ENCODE measurements at regions not wholly inside any gene's neighbourhood (a gene's known extent, or its start where the extent isn't known, plus 50 kb on each side); places are given as distances from the start of the nearest gene placed in this dataset.

DNA sequence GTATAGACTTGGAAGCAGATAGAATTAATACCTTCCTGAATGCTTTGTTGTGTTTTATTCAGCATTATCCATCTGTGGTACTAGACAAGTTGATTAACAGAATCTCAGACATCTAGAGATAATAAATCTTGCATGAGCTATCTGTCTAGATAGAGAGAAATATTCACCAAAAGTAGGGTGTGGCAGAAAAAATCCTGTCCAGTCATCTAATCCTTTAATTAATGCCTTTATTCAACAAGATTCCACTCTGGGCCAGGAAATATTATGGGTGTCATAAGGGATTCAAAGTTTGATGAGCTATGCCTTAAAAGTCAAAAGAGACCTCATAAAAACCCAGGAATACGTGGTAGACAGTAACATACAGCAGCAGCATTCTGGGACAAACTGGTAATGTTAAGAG, 601.2 kb downstream of the LMO4 start:
- Mint-ChIP-seq H3K27ac (no peak overlapping the region), H3K36me3 (peaks cover 0 to 8% (median 0%) of the 10 kb centered on the region in 5 donors), H3K4me1 (no peaks in the 10 kb centered on the region), H3K27me3 (peaks cover 0 to 7% (median 0%) of the 10 kb centered on the region in 5 donors), H3K9me3 (peaks cover 0 to 15% (median 8%) of the 10 kb centered on the region in 11 donors), H3K4me3 (no peak overlapping the region)
- no peaks in the 10 kb centered on the region for H3K4me1 ChIP-seq (ENCODE audit: control insufficient read depth in 2 of 2, insufficient read depth in 2 of 2, low read length in 2 of 2)
- no peak overlapping the region for H3K4me3 ChIP-seq (ENCODE audit: low read length)
- CTCF ChIA-PET, result no interaction called here
- intact Hi-C loops (cut with micrococcal nuclease), result no loop called here
- POLR2A ChIA-PET, result no interaction called here
- no peaks in the 10 kb centered on the region for H3K27me3 ChIP-seq (ENCODE audit: control insufficient read depth in 2 of 2, insufficient read depth in 2 of 2, low read length in 2 of 2)
- H3K36me3 ChIP-seq (ENCODE audit: control insufficient read depth in 2 of 3, insufficient read depth in 3 of 3, low read length in 3 of 3), result no peaks in the 10 kb centered on the region
- H3K27ac ChIP-seq (ENCODE audit: low read depth, low read length), result no peak overlapping the region
- ATAC-seq, result no peak
- DNase-seq, result no peak
- H3K9me3 ChIP-seq (ENCODE audit: control insufficient read depth in 2 of 3, low read length in 3 of 3), result no peaks in the 10 kb centered on the region

DNA sequence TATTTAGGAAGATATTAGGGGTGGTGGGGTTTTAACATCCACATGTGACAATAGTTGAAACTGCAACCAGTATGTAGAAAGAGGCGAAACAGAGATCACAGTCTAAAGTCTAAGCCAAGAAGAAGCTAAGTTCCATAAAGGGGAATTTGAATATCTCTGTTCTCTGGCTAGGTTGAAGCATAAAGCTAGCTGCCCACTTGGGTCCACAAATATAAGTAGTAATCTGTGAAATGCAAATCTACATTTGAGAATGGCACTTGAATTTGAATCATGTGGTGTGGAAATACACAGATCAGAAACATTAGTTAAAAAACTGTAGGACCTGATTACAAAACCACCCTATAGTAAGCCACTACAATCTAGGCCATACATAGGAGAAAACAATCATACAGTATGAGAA, 602.1 kb downstream of the LMO4 start:
- no peaks in the 10 kb centered on the region for H3K4me1 Mint-ChIP-seq
- intact Hi-C loops (cut with micrococcal nuclease), result no loop called here
- H3K9me3 Mint-ChIP-seq, result peaks cover 0 to 15% (median 8%) of the 10 kb centered on the region in 11 donors
- Histone ChIP-seq H3K27ac (ENCODE audit: low read depth, low read length) (no peak overlapping the region), H3K9me3 (ENCODE audit: control insufficient read depth in 2 of 3, low read length in 3 of 3) (no peaks in the 10 kb centered on the region), H3K36me3 (ENCODE audit: control insufficient read depth in 2 of 3, insufficient read depth in 3 of 3, low read length in 3 of 3) (no peaks in the 10 kb centered on the region), H3K27me3 (ENCODE audit: control insufficient read depth in 2 of 2, insufficient read depth in 2 of 2, low read length in 2 of 2) (no peaks in the 10 kb centered on the region), H3K4me3 (ENCODE audit: low read length) (no peak overlapping the region), H3K4me1 (ENCODE audit: control insufficient read depth in 2 of 2, insufficient read depth in 2 of 2, low read length in 2 of 2) (no peaks in the 10 kb centered on the region)
- no peak for DNase-seq
- ATAC-seq, result no peak
- H3K27me3 Mint-ChIP-seq, result peaks cover 0 to 7% (median 6%) of the 10 kb centered on the region in 5 donors
- ChIA-PET CTCF (no interaction called here), POLR2A (no interaction called here)
- no peak overlapping the region for H3K4me3 Mint-ChIP-seq
- peaks cover 0 to 8% (median 0%) of the 10 kb centered on the region in 5 donors for H3K36me3 Mint-ChIP-seq
- H3K27ac Mint-ChIP-seq, result no peak overlapping the region

DNA sequence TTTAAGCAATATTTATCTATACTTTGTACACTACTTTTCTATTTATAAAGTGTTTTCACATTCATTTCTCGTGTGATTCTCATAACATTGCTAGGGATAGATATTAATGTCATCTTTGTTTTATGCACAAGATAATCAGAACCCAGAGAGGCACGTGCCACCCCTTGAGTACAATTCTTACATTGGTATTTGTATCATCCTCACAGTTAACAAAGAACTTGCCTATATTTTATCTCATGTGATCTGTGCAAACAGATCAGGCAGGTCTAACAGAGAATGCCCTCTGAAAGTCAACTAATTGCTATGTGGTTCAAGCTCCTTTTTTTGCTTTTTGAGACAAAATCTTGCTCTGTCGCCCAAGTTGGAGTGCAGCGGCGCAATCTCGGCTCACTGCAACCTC, 604.5 kb downstream of the LMO4 start:
- H3K4me1 ChIP-seq (ENCODE audit: control insufficient read depth in 2 of 2, insufficient read depth in 2 of 2, low read length in 2 of 2), result no peaks in the 10 kb centered on the region
- CTCF ChIA-PET, result no interaction called here

DNA sequence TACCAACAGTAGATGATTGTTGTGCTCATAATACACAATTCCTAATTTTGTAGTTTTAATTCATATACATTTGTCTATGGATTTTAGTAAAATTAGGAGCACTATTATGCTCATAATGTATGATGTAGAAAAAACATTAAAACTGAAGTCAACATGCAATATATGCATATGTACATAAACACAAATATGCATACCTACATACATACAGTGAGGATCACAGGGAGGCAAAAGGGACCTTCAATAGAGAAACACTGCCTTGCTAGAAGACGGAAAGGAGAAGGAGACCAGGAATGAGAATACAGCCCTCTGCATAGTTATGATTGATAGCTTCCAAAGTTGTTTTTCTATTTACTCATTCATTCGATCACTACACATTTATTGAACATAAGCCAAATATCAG, 606.5 kb downstream of the LMO4 start:
- intact Hi-C loops (cut with micrococcal nuclease), result no loop called here
- H3K9me3 ChIP-seq (ENCODE audit: control insufficient read depth in 2 of 3, low read length in 3 of 3), result no peaks in the 10 kb centered on the region
- H3K9me3 Mint-ChIP-seq, result peaks cover 0 to 13% (median 7%) of the 10 kb centered on the region in 11 donors
- no peaks in the 10 kb centered on the region for H3K27me3 ChIP-seq (ENCODE audit: control insufficient read depth in 2 of 2, insufficient read depth in 2 of 2, low read length in 2 of 2)
- no peaks in the 10 kb centered on the region for H3K36me3 ChIP-seq (ENCODE audit: control insufficient read depth in 2 of 3, insufficient read depth in 3 of 3, low read length in 3 of 3)
- H3K27me3 Mint-ChIP-seq, result peaks cover 0 to 7% (median 6%) of the 10 kb centered on the region in 5 donors
- no peak overlapping the region for H3K27ac ChIP-seq (ENCODE audit: low read depth, low read length)
- POLR2A ChIA-PET, result no interaction called here
- CTCF ChIA-PET, result no interaction called here
- DNase-seq, result no peak
- H3K4me3 Mint-ChIP-seq, result no peak overlapping the region
- ATAC-seq, result no peak
- H3K4me3 ChIP-seq (ENCODE audit: low read length), result no peak overlapping the region
- H3K27ac Mint-ChIP-seq, result no peak overlapping the region
- H3K4me1 ChIP-seq (ENCODE audit: control insufficient read depth in 2 of 2, insufficient read depth in 2 of 2, low read length in 2 of 2), result no peaks in the 10 kb centered on the region
- H3K4me1 Mint-ChIP-seq, result no peaks in the 10 kb centered on the region
- H3K36me3 Mint-ChIP-seq, result peaks cover 0 to 8% (median 0%) of the 10 kb centered on the region in 5 donors

More for the DNA sequence above, 604.5 kb downstream of the LMO4 start:
- H3K4me3 Mint-ChIP-seq, result no peak overlapping the region
- H3K27me3 Mint-ChIP-seq, result peaks cover 0 to 7% (median 6%) of the 10 kb centered on the region in 5 donors
- intact Hi-C loops (cut with micrococcal nuclease), result no loop called here
- Histone ChIP-seq H3K4me3 (ENCODE audit: low read length) (no peak overlapping the region), H3K27ac (ENCODE audit: low read depth, low read length) (no peak overlapping the region), H3K27me3 (ENCODE audit: control insufficient read depth in 2 of 2, insufficient read depth in 2 of 2, low read length in 2 of 2) (no peaks in the 10 kb centered on the region), H3K36me3 (ENCODE audit: control insufficient read depth in 2 of 3, insufficient read depth in 3 of 3, low read length in 3 of 3) (no peaks in the 10 kb centered on the region), H3K9me3 (ENCODE audit: control insufficient read depth in 2 of 3, low read length in 3 of 3) (no peaks in the 10 kb centered on the region)
- H3K36me3 Mint-ChIP-seq, result peaks cover 0 to 8% (median 0%) of the 10 kb centered on the region in 5 donors
- DNase-seq, result no peak
- peaks cover 0 to 15% (median 7%) of the 10 kb centered on the region in 11 donors for H3K9me3 Mint-ChIP-seq
- ATAC-seq, result no peak
- no peaks in the 10 kb centered on the region for H3K4me1 Mint-ChIP-seq
- no peak overlapping the region for H3K27ac Mint-ChIP-seq
- POLR2A ChIA-PET, result no interaction called here

GRCh38 chr1:87937831-87938395, 609.2 kb downstream of the LMO4 start:
- CTCF ChIA-PET, result no interaction called here
- Histone ChIP-seq H3K27ac (ENCODE audit: low read depth, low read length) (no peak overlapping the region), H3K9me3 (ENCODE audit: control insufficient read depth in 2 of 3, low read length in 3 of 3) (no peaks in the 10 kb centered on the region), H3K36me3 (ENCODE audit: control insufficient read depth in 2 of 3, insufficient read depth in 3 of 3, low read length in 3 of 3) (no peaks in the 10 kb centered on the region), H3K4me1 (ENCODE audit: control insufficient read depth in 2 of 2, insufficient read depth in 2 of 2, low read length in 2 of 2) (no peaks in the 10 kb centered on the region), H3K4me3 (ENCODE audit: low read length) (no peak overlapping the region), H3K27me3 (ENCODE audit: control insufficient read depth in 2 of 2, insufficient read depth in 2 of 2, low read length in 2 of 2) (no peaks in the 10 kb centered on the region)
- Mint-ChIP-seq H3K9me3 (peaks cover 0 to 5% (median 0%) of the 10 kb centered on the region in 11 donors), H3K4me3 (no peak overlapping the region), H3K27ac (no peak overlapping the region), H3K27me3 (peaks cover 0 to 11% (median 6%) of the 10 kb centered on the region in 5 donors), H3K4me1 (no peaks in the 10 kb centered on the region), H3K36me3 (no peaks in the 10 kb centered on the region)
- POLR2A ChIA-PET, result no interaction called here
- intact Hi-C loops (cut with micrococcal nuclease), result no loop called here
- ATAC-seq (no peak), DNase-seq (no peak)

DNA sequence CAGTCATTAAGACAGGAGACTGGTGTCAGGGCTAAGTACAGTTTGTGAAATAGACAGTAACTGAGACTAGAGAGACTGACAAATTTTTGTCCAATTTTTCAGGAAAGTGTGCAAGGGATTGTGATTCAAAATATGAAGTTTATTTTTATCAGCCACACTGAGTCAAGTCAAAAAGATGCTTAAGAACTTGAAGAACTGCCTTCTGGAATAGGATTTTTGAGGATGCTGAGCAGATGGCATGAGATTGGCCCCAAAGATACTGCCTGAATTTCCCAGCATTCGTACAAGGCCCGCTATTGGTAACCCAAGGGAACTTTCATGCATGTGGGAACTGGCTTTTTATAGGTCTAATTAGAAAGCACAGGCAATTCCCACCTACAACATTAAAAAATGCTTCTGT, 610.0 kb downstream of the LMO4 start:
- H3K36me3 ChIP-seq (ENCODE audit: control insufficient read depth in 2 of 3, insufficient read depth in 3 of 3, low read length in 3 of 3), result no peaks in the 10 kb centered on the region
- H3K27me3 ChIP-seq (ENCODE audit: control insufficient read depth in 2 of 2, insufficient read depth in 2 of 2, low read length in 2 of 2), result no peaks in the 10 kb centered on the region
- Mint-ChIP-seq H3K27ac (no peak overlapping the region), H3K27me3 (peaks cover 0 to 11% (median 6%) of the 10 kb centered on the region in 5 donors), H3K9me3 (peaks cover 0 to 5% (median 0%) of the 10 kb centered on the region in 11 donors), H3K4me1 (no peaks in the 10 kb centered on the region), H3K36me3 (no peaks in the 10 kb centered on the region), H3K4me3 (no peak overlapping the region)
- ATAC-seq (no peak), DNase-seq (no peak)
- H3K9me3 ChIP-seq (ENCODE audit: control insufficient read depth in 2 of 3, low read length in 3 of 3), result no peaks in the 10 kb centered on the region
- ChIA-PET CTCF (no interaction called here), POLR2A (no interaction called here)
- H3K27ac ChIP-seq (ENCODE audit: low read depth, low read length), result no peak overlapping the region
- no peak overlapping the region for H3K4me3 ChIP-seq (ENCODE audit: low read length)
- no peaks in the 10 kb centered on the region for H3K4me1 ChIP-seq (ENCODE audit: control insufficient read depth in 2 of 2, insufficient read depth in 2 of 2, low read length in 2 of 2)
- intact Hi-C loops (cut with micrococcal nuclease), result no loop called here

DNA sequence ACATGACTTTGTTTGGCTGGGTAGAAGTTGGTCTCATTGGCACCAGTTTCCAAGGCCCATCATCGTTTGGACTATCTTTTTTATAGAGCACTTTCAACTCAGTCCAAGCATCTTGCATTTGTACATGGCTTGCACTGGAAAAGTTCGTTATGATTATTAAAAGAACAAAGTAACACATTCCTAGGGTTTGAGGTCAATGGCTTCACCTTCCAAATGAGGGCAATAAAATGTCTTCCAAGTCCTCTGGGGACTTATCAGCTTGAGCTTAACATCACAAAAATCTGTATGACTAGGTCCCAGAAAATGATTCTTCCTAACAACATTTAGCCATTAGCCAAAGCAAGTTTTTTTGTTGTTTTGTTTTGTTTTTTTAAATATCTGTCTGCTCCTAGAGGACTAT, 610.8 kb downstream of the LMO4 start:
- intact Hi-C loops (cut with micrococcal nuclease), result no loop called here
- Mint-ChIP-seq H3K4me1 (no peaks in the 10 kb centered on the region), H3K27me3 (peaks cover 0 to 6% (median 3%) of the 10 kb centered on the region in 5 donors), H3K9me3 (peaks cover 0 to 5% (median 0%) of the 10 kb centered on the region in 11 donors), H3K36me3 (no peaks in the 10 kb centered on the region), H3K27ac (no peak overlapping the region), H3K4me3 (no peak overlapping the region)
- Histone ChIP-seq H3K36me3 (ENCODE audit: control insufficient read depth in 2 of 3, insufficient read depth in 3 of 3, low read length in 3 of 3) (no peaks in the 10 kb centered on the region), H3K4me1 (ENCODE audit: control insufficient read depth in 2 of 2, insufficient read depth in 2 of 2, low read length in 2 of 2) (no peaks in the 10 kb centered on the region), H3K4me3 (ENCODE audit: low read length) (no peak overlapping the region), H3K27me3 (ENCODE audit: control insufficient read depth in 2 of 2, insufficient read depth in 2 of 2, low read length in 2 of 2) (no peaks in the 10 kb centered on the region), H3K27ac (ENCODE audit: low read depth, low read length) (no peak overlapping the region), H3K9me3 (ENCODE audit: control insufficient read depth in 2 of 3, low read length in 3 of 3) (no peaks in the 10 kb centered on the region)
- ChIA-PET CTCF (no interaction called here), POLR2A (no interaction called here)
- ATAC-seq (no peak), DNase-seq (no peak)
